Astrocyte (in vitro differentiated cells and primary cell): ENCODE measurements at regions not wholly inside any gene's neighbourhood (a gene's known extent, or its start where the extent isn't known, plus 50 kb on each side); places are given as distances from the start of the nearest gene placed in this dataset.

ENCODE experiments used
- DNase-seq: peaks from one replicate; pipeline ENCODE4 v3.0.0-alpha.2; 2010; ENCODE audit warnings: low read depth
- FAIRE-seq: peaks from 2 replicates; lab custom pipeline; 2011; peaks lifted over from hg19 to GRCh38; lab: Jason Lieb, UNC
- H2AFZ ChIP-seq: 2 replicates; pipeline ENCODE4 v1.6.0; 2012; ENCODE audit warnings: low read depth, low read length, inconsistent platforms
- H3K27ac ChIP-seq: 2 replicates; pipeline ENCODE4 v1.5.1; 2011; ENCODE audit warnings: low read depth, low read length, inconsistent platforms
- H3K27me3 ChIP-seq: 2 replicates; pipeline ENCODE4 v1.6.0; 2011; ENCODE audit warnings: low read length, inconsistent platforms; ENCODE audit not compliant: insufficient read depth
- H3K36me3 ChIP-seq: 2 replicates; pipeline ENCODE4 v1.5.1; 2011; ENCODE audit warnings: low read length, inconsistent platforms; ENCODE audit not compliant: insufficient read depth
- H3K4me1 ChIP-seq: 2 replicates; pipeline ENCODE4 v1.5.1; 2011; ENCODE audit warnings: low read length, inconsistent platforms; ENCODE audit not compliant: insufficient read depth
- H3K4me2 ChIP-seq: 2 replicates; pipeline ENCODE4 v1.6.0; 2012; ENCODE audit warnings: low read length, inconsistent platforms
- H3K4me3 ChIP-seq: 2 replicates; pipeline ENCODE4 v1.5.1; 2011; ENCODE audit warnings: low read depth, mild to moderate bottlenecking, low read length, inconsistent platforms; ENCODE audit not compliant: insufficient read depth
- H3K79me2 ChIP-seq: 2 replicates; pipeline ENCODE4 v1.6.0; 2012; ENCODE audit warnings: mild to moderate bottlenecking, low read length, inconsistent platforms; ENCODE audit not compliant: insufficient read depth
- H3K9ac ChIP-seq: 2 replicates; pipeline ENCODE4 v1.6.0; 2012; ENCODE audit warnings: mild to moderate bottlenecking, low read length, inconsistent platforms
- H3K9me3 ChIP-seq: 2 replicates; pipeline ENCODE4 v1.5.1; 2012; ENCODE audit warnings: low read depth, mild to moderate bottlenecking, low read length, inconsistent platforms; ENCODE audit not compliant: insufficient read depth
- H4K20me1 ChIP-seq: 2 replicates; pipeline ENCODE4 v1.6.0; 2012; ENCODE audit warnings: low read length, inconsistent platforms; ENCODE audit not compliant: insufficient read depth
- H3K27ac Mint-ChIP-seq: one replicate; pipeline ENCODE4 v1.8.0; 2021; ENCODE audit warnings: mild to moderate bottlenecking, mixed read lengths; ENCODE audit not compliant: unreplicated experiment
- H3K27me3 Mint-ChIP-seq: one replicate; pipeline ENCODE4 v1.8.0; 2021; ENCODE audit warnings: low read depth, mixed read lengths; ENCODE audit not compliant: unreplicated experiment
- H3K36me3 Mint-ChIP-seq: one replicate; pipeline ENCODE4 v1.8.0; 2021; ENCODE audit warnings: low read depth, mixed read lengths; ENCODE audit not compliant: unreplicated experiment
- H3K4me1 Mint-ChIP-seq: one replicate; pipeline ENCODE4 v1.8.0; 2021; ENCODE audit warnings: low read depth, mixed read lengths; ENCODE audit not compliant: unreplicated experiment
- H3K4me3 Mint-ChIP-seq: one replicate; pipeline ENCODE4 v1.8.0; 2021; ENCODE audit warnings: mild to moderate bottlenecking, moderate library complexity, mixed read lengths; ENCODE audit not compliant: unreplicated experiment
- H3K9me3 Mint-ChIP-seq: one replicate; pipeline ENCODE4 v1.8.0; 2021; ENCODE audit warnings: mild to moderate bottlenecking, mixed read lengths; ENCODE audit not compliant: unreplicated experiment
- EZH2 ChIP-seq: IDR thresholded peaks from 2 replicates; pipeline ENCODE4 v1.6.1; 2012; ENCODE audit warnings: mild to moderate bottlenecking, low read length, inconsistent platforms; ENCODE audit not compliant: insufficient read depth
- TF ChIP-seq, protein P1 (sequence below): IDR thresholded peaks from 2 replicates; pipeline ENCODE4 v1.5.1; 2011; ENCODE audit warnings: low read depth, mild to moderate bottlenecking, inconsistent platforms, low read length, moderate library complexity; ENCODE audit not compliant: insufficient read depth

DNA sequence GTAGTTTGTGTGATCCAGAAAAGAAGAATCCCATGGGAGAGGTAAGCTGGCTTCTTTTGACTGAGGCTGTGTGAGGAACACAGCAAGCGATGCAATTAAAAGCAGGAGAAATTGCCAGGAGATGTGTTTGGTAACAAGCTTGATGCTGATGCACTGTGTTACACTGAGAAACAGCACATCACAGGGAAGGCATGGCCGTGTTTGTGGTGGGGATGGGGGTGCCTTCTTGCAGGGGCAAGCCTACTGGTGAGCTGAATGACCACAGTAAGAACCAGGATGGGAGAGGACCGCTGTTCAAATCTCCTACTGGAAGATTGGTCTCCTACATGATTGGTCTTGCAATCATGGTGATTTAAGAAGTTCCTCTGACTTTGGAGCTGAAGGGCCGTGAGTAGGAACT lies 477.7 kb upstream of the HS6ST1 start:
- no peaks in the 10 kb centered on the region for H3K4me1 ChIP-seq
- Mint-ChIP-seq H3K36me3 (no peaks in the 10 kb centered on the region), H3K9me3 (peaks cover 3% of the 10 kb centered on the region), H3K27ac (no peak overlapping the region), H3K4me1 (no peaks in the 10 kb centered on the region), H3K4me3 (no peak overlapping the region), H3K27me3 (peaks cover 42% of the 10 kb centered on the region)
- FAIRE-seq (no peak), DNase-seq (no peak)
- no peaks in the 10 kb centered on the region for H3K27me3 ChIP-seq
- no peak overlapping the region for H2AFZ ChIP-seq
- H3K27ac ChIP-seq: no peak overlapping the region
- no peaks in the 10 kb centered on the region for H3K79me2 ChIP-seq
- H3K9ac ChIP-seq: no peak overlapping the region
- no peak overlapping the region for H3K4me3 ChIP-seq
- TF ChIP-seq, protein P1, sequence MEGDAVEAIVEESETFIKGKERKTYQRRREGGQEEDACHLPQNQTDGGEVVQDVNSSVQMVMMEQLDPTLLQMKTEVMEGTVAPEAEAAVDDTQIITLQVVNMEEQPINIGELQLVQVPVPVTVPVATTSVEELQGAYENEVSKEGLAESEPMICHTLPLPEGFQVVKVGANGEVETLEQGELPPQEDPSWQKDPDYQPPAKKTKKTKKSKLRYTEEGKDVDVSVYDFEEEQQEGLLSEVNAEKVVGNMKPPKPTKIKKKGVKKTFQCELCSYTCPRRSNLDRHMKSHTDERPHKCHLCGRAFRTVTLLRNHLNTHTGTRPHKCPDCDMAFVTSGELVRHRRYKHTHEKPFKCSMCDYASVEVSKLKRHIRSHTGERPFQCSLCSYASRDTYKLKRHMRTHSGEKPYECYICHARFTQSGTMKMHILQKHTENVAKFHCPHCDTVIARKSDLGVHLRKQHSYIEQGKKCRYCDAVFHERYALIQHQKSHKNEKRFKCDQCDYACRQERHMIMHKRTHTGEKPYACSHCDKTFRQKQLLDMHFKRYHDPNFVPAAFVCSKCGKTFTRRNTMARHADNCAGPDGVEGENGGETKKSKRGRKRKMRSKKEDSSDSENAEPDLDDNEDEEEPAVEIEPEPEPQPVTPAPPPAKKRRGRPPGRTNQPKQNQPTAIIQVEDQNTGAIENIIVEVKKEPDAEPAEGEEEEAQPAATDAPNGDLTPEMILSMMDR: no peak
- TF ChIP-seq EZH2: no peak
- H3K9me3 ChIP-seq: no peaks in the 10 kb centered on the region
- no peak overlapping the region for H3K4me2 ChIP-seq
- no peaks in the 10 kb centered on the region for H3K36me3 ChIP-seq
- no peaks in the 10 kb centered on the region for H4K20me1 ChIP-seq

DNA sequence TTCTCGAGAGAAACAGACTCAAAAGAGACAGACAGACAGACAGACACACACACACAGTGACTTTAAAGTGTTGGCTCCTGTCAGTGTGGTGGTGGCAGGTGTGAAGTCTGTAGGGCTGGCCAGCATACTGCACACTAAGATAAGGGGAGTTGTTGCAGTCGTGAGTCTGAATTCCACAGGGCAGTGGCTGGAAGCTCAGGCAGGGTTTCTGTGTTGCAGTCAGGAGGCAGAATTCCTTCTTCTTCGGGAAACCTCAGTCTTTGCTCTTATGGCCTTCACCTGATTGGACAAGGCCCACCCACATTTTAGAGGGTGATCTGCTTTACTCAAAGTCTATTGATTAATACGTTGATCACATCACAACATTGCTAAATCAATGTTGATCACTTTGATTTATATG lies 478.4 kb upstream of the HS6ST1 start:
- FAIRE-seq: no peak
- no peak overlapping the region for H3K4me2 ChIP-seq
- H3K9me3 Mint-ChIP-seq: peaks cover 3% of the 10 kb centered on the region
- peaks cover 44% of the 10 kb centered on the region for H3K27me3 Mint-ChIP-seq
- no peaks in the 10 kb centered on the region for H3K4me1 ChIP-seq
- no peak overlapping the region for H3K27ac Mint-ChIP-seq
- TF ChIP-seq EZH2: no peak
- TF ChIP-seq, protein P1: no peak
- H3K27me3 ChIP-seq: no peaks in the 10 kb centered on the region
- H3K79me2 ChIP-seq: no peaks in the 10 kb centered on the region
- H3K9me3 ChIP-seq: no peaks in the 10 kb centered on the region
- H4K20me1 ChIP-seq: no peaks in the 10 kb centered on the region
- no peak overlapping the region for H3K4me3 Mint-ChIP-seq
- no peak overlapping the region for H3K27ac ChIP-seq
- no peak for DNase-seq
- no peaks in the 10 kb centered on the region for H3K36me3 ChIP-seq
- no peaks in the 10 kb centered on the region for H3K4me1 Mint-ChIP-seq
- no peak overlapping the region for H2AFZ ChIP-seq
- no peak overlapping the region for H3K4me3 ChIP-seq
- no peaks in the 10 kb centered on the region for H3K36me3 Mint-ChIP-seq
- no peak overlapping the region for H3K9ac ChIP-seq

DNA sequence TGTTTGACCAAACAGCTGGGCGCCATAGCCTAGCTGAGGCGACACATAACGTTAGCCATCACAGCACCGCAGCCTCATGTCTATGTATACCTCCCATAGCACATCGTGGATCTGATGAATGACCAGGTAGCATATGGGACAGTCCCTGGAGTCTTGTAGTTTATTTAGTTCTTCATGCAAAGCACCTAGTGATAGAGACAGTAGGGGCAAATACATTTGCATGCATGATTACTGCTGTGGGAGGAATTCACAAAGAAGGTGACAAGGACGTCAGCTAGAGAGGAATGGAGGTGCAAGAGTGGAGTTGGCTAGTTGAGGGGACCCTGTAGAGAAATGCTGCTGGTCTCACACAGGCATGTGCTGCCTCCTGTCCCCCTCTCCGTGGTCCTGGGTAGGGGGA lies 478.9 kb upstream of the HS6ST1 start:
- H3K4me1 Mint-ChIP-seq: no peaks in the 10 kb centered on the region
- H3K27me3 ChIP-seq: no peaks in the 10 kb centered on the region
- H3K36me3 Mint-ChIP-seq: no peaks in the 10 kb centered on the region
- no peak overlapping the region for H3K9ac ChIP-seq
- H3K4me3 Mint-ChIP-seq: no peak overlapping the region
- H3K27me3 Mint-ChIP-seq: peaks cover 44% of the 10 kb centered on the region
- no peak overlapping the region for H3K4me3 ChIP-seq
- H3K79me2 ChIP-seq: no peaks in the 10 kb centered on the region
- no peaks in the 10 kb centered on the region for H3K4me1 ChIP-seq
- no peak overlapping the region for H2AFZ ChIP-seq
- no peak overlapping the region for H3K4me2 ChIP-seq
- no peak overlapping the region for H3K27ac ChIP-seq
- TF ChIP-seq EZH2: no peak
- TF ChIP-seq, protein P1: no peak
- H3K27ac Mint-ChIP-seq: no peak overlapping the region
- no peak for DNase-seq
- no peak for FAIRE-seq
- peaks cover 3% of the 10 kb centered on the region for H3K9me3 Mint-ChIP-seq
- no peaks in the 10 kb centered on the region for H3K9me3 ChIP-seq
- H3K36me3 ChIP-seq: no peaks in the 10 kb centered on the region
- no peaks in the 10 kb centered on the region for H4K20me1 ChIP-seq
